Ascending aorta (tissue), 2 donors: ENCODE measurements at regions not wholly inside any gene's neighbourhood (a gene's known extent, or its start where the extent isn't known, plus 50 kb on each side); places are given as distances from the start of the nearest gene placed in this dataset.

Source experiments
- DNase-seq, 2 donors: peaks; one replicate each; pipeline ENCODE4 v3.0.0-alpha.2; 2019; ENCODE audit warnings: low spot score in 2 of 2
- H3K27ac ChIP-seq, 2 donors: fragments of 200-600 bp; sonication (generic); one replicate each; pipeline ENCODE4 v1.5.1; 2016 to 2017; ENCODE audit warnings: mild to moderate bottlenecking in 1 of 2
- H3K27me3 ChIP-seq: fragments of 200-600 bp; sonication (generic); one replicate; pipeline ENCODE4 v1.5.1; 2017
- H3K36me3 ChIP-seq, 2 donors: fragments of 200-600 bp; sonication (generic); one replicate each; pipeline ENCODE4 v1.5.1; 2016
- H3K4me1 ChIP-seq, 2 donors: fragments of 200-600 bp; sonication (generic); one replicate each; pipeline ENCODE4 v1.5.1; 2016 to 2017; ENCODE audit warnings: mild to moderate bottlenecking in 1 of 2
- H3K4me3 ChIP-seq, 2 donors: fragments of 200-600 bp; sonication (generic); one replicate each; pipeline ENCODE4 v1.5.1; 2016 to 2017; ENCODE audit warnings: mild to moderate bottlenecking in 1 of 2
- H3K9me3 ChIP-seq, 2 donors: fragments of 200-600 bp; sonication (generic); one replicate each; pipeline ENCODE4 v1.5.1; 2016
- CTCF ChIP-seq, 3 experiments: fragments of 200-600 bp in 2 of 3; fragments of 450-650 bp in 1 of 3; sonication (generic) in 2 of 3; IDR thresholded peaks; one replicate each; pipeline ENCODE4 v1.5.1; 2016 to 2019; ENCODE audit warnings: antibody characterized with exemption in 3 of 3, mild to moderate bottlenecking in 1 of 3, moderate library complexity in 1 of 3
- intact Hi-C: fragments of 100-400 bp; cut with DNase I; formaldehyde crosslinking; loops from one replicate; pipeline ENCODE4 v1.15.1; 2023

- Histone ChIP-seq H3K4me1 (no peaks in the 10 kb centered on the region), H3K9me3 (no peaks in the 10 kb centered on the region), H3K36me3 (no peaks in the 10 kb centered on the region), H3K27ac (no peak overlapping the region), H3K4me3 (no peak overlapping the region), H3K27me3 (no peaks in the 10 kb centered on the region)
- intact Hi-C loops = no loop called here
- no peak for TF ChIP-seq CTCF (IDR thresholded peaks at IDR 0.05)
- DNase-seq = no peak
Measured at GRCh38 chr22:49594078-49594477, 233.6 kb downstream of the BRD1 start.

- Histone ChIP-seq H3K27me3 (no peaks in the 10 kb centered on the region), H3K9me3 (no peaks in the 10 kb centered on the region), H3K36me3 (no peaks in the 10 kb centered on the region), H3K27ac (no peak overlapping the region), H3K4me3 (no peak overlapping the region), H3K4me1 (no peaks in the 10 kb centered on the region)
- no peak for DNase-seq
- intact Hi-C loops = no loop called here
- no peak for TF ChIP-seq CTCF (IDR thresholded peaks at IDR 0.05)
Measured at GRCh38 chr22:49593509-49593908, 234.2 kb downstream of the BRD1 start.

- no peaks in the 10 kb centered on the region for H3K36me3 ChIP-seq
- no peak for DNase-seq
- H3K9me3 ChIP-seq = no peaks in the 10 kb centered on the region
- intact Hi-C loops = no loop called here
- H3K27ac ChIP-seq = no peak overlapping the region
- H3K4me1 ChIP-seq = no peaks in the 10 kb centered on the region
- no peak overlapping the region for H3K4me3 ChIP-seq
- no peak for TF ChIP-seq CTCF (IDR thresholded peaks at IDR 0.05)
- no peaks in the 10 kb centered on the region for H3K27me3 ChIP-seq
Measured at GRCh38 chr22:49592780-49593501, 234.7 kb downstream of the BRD1 start.

- no peak for DNase-seq
- no peaks in the 10 kb centered on the region for H3K36me3 ChIP-seq
- no peak for TF ChIP-seq CTCF (IDR thresholded peaks at IDR 0.05)
- intact Hi-C loops = no loop called here
- no peak overlapping the region for H3K27ac ChIP-seq
- H3K9me3 ChIP-seq = no peaks in the 10 kb centered on the region
- H3K4me1 ChIP-seq = no peaks in the 10 kb centered on the region
- H3K27me3 ChIP-seq = no peaks in the 10 kb centered on the region
- H3K4me3 ChIP-seq = no peak overlapping the region
Measured at GRCh38 chr22:49590851-49591445, 236.7 kb downstream of the BRD1 start.

GRCh38 chr22:49590381-49590780 lies 237.3 kb downstream of the BRD1 start:
- no peak for TF ChIP-seq CTCF (IDR thresholded peaks at IDR 0.05)
- no peak overlapping the region for H3K27ac ChIP-seq
- DNase-seq = no peak
- intact Hi-C loops = no loop called here
- no peaks in the 10 kb centered on the region for H3K36me3 ChIP-seq
- H3K9me3 ChIP-seq = no peaks in the 10 kb centered on the region
- no peak overlapping the region for H3K4me3 ChIP-seq
- H3K4me1 ChIP-seq = no peaks in the 10 kb centered on the region
- no peaks in the 10 kb centered on the region for H3K27me3 ChIP-seq
